Peyer's patch (tissue), 4 donors: ENCODE measurements at regions not wholly inside any gene's neighbourhood (a gene's known extent, or its start where the extent isn't known, plus 50 kb on each side); places are given as distances from the start of the nearest gene placed in this dataset.

Experiments used
- CTCF ChIP-seq, 6 experiments: fragments of 450-650 bp in 4 of 6; fragments of 200-600 bp in 2 of 6; sonication (generic) in 1 of 6; IDR thresholded peaks; one replicate each; pipeline ENCODE4 v1.5.1; 2017 to 2019; ENCODE audit warnings: antibody characterized with exemption in 6 of 6, mild to moderate bottlenecking in 3 of 6, moderate library complexity in 1 of 6
- POLR2A ChIP-seq, 2 donors: fragments of 450-650 bp; IDR thresholded peaks; one replicate each; pipeline ENCODE4 v1.5.1; 2017; ENCODE audit warnings: antibody characterized with exemption in 2 of 2, mild to moderate bottlenecking in 2 of 2, moderate library complexity in 2 of 2

GRCh38 chr12:62194616-62195015 is 65.6 kb upstream of the USP15 start:
- TF ChIP-seq CTCF (IDR thresholded peaks at IDR 0.05) (no peak), POLR2A (IDR thresholded peaks at IDR 0.05) (no peak)
